IPS-18a (cell line): ENCODE measurements at regions not wholly inside any gene's neighbourhood (a gene's known extent, or its start where the extent isn't known, plus 50 kb on each side); places are given as distances from the start of the nearest gene placed in this dataset.
"Not testable (repeated sequence)": the region's sequence is repeated elsewhere in the genome, so short reads cannot be mapped to it uniquely, and the experiment has no call there.

ENCODE experiments used
- H3K27ac ChIP-seq: one replicate; pipeline ENCODE4 v1.5.1; 2013; ENCODE audit warnings: low read length
- H3K27me3 ChIP-seq: one replicate; pipeline ENCODE4 v1.6.1; 2013; ENCODE audit warnings: mild to moderate bottlenecking, low read length; ENCODE audit not compliant: control insufficient read depth, insufficient read depth
- H3K36me3 ChIP-seq: one replicate; pipeline ENCODE4 v1.6.1; 2013; ENCODE audit warnings: low read depth, low read length; ENCODE audit not compliant: control insufficient read depth
- H3K4me1 ChIP-seq: one replicate; pipeline ENCODE4 v1.6.1; 2013; ENCODE audit warnings: low read depth, low read length; ENCODE audit not compliant: control insufficient read depth
- H3K4me3 ChIP-seq: one replicate; pipeline ENCODE4 v1.5.1; 2013; ENCODE audit warnings: low read length
- H3K9ac ChIP-seq: one replicate; pipeline ENCODE4 v1.6.1; 2013; ENCODE audit warnings: mild to moderate bottlenecking, low read length, moderate library complexity
- H3K9me3 ChIP-seq: one replicate; pipeline ENCODE4 v1.6.1; 2013; ENCODE audit warnings: low read depth, low read length; ENCODE audit not compliant: control insufficient read depth

- Histone ChIP-seq H3K27ac (no peak overlapping the region), H3K9ac (no peak overlapping the region), H3K9me3 (no peaks in the 10 kb centered on the region), H3K4me1 (peaks cover 41% of the 10 kb centered on the region), H3K27me3 (peaks cover 9% of the 10 kb centered on the region), H3K4me3 (no peak overlapping the region), H3K36me3 (no peaks in the 10 kb centered on the region)
Measured at GRCh38 chr4:159019356-159019755, 83.5 kb upstream of the RAPGEF2 start.

- peak overlapping the region; percentile 72 for H3K27ac ChIP-seq
- H3K9ac ChIP-seq: peak overlapping the region; percentile 33
- peaks cover 9% of the 10 kb centered on the region for H3K27me3 ChIP-seq
- H3K36me3 ChIP-seq: no peaks in the 10 kb centered on the region
- H3K4me3 ChIP-seq: peak overlapping the region; percentile 34
- peaks cover 50% of the 10 kb centered on the region for H3K4me1 ChIP-seq
- H3K9me3 ChIP-seq: no peaks in the 10 kb centered on the region
Measured at GRCh38 chr4:159021597-159022385, 81.1 kb upstream of the RAPGEF2 start.

GRCh38 chr4:159023741-159024140, 79.1 kb upstream of the RAPGEF2 start:
- peak overlapping the region; percentile 3 for H3K4me3 ChIP-seq
- H3K9ac ChIP-seq: peak overlapping the region; percentile 6
- H3K36me3 ChIP-seq: no peaks in the 10 kb centered on the region
- no peak overlapping the region for H3K27ac ChIP-seq
- H3K4me1 ChIP-seq: peaks cover 45% of the 10 kb centered on the region
- H3K9me3 ChIP-seq: no peaks in the 10 kb centered on the region
- no peaks in the 10 kb centered on the region for H3K27me3 ChIP-seq

GRCh38 chr4:159024266-159024665, 78.6 kb upstream of the RAPGEF2 start:
- Histone ChIP-seq H3K27ac (no peak overlapping the region), H3K36me3 (no peaks in the 10 kb centered on the region), H3K27me3 (no peaks in the 10 kb centered on the region), H3K9ac (peak overlapping the region; percentile 6), H3K9me3 (no peaks in the 10 kb centered on the region), H3K4me1 (peaks cover 45% of the 10 kb centered on the region), H3K4me3 (peak overlapping the region; percentile 3)

GRCh38 chr4:159024828-159025227, 78.1 kb upstream of the RAPGEF2 start:
- Histone ChIP-seq H3K9ac (no peak overlapping the region), H3K27me3 (no peaks in the 10 kb centered on the region), H3K27ac (no peak overlapping the region), H3K9me3 (no peaks in the 10 kb centered on the region), H3K4me3 (no peak overlapping the region), H3K4me1 (peaks cover 45% of the 10 kb centered on the region), H3K36me3 (no peaks in the 10 kb centered on the region)

- no peak overlapping the region for H3K27ac ChIP-seq
- H3K27me3 ChIP-seq: no peaks in the 10 kb centered on the region
- H3K36me3 ChIP-seq: no peaks in the 10 kb centered on the region
- no peak overlapping the region for H3K9ac ChIP-seq
- H3K9me3 ChIP-seq: no peaks in the 10 kb centered on the region
- peaks cover 40% of the 10 kb centered on the region for H3K4me1 ChIP-seq
- no peak overlapping the region for H3K4me3 ChIP-seq
Measured at GRCh38 chr4:159026329-159026728, 76.5 kb upstream of the RAPGEF2 start.

- Histone ChIP-seq H3K4me1 (peaks cover 29% of the 10 kb centered on the region), H3K27ac (no peak overlapping the region), H3K9ac (no peak overlapping the region), H3K27me3 (no peaks in the 10 kb centered on the region), H3K36me3 (no peaks in the 10 kb centered on the region), H3K4me3 (no peak overlapping the region), H3K9me3 (no peaks in the 10 kb centered on the region)
Measured at GRCh38 chr4:159027535-159027934, 75.3 kb upstream of the RAPGEF2 start.

GRCh38 chr4:159029481-159029880, 73.4 kb upstream of the RAPGEF2 start:
- Histone ChIP-seq H3K9ac (no peak overlapping the region), H3K9me3 (no peaks in the 10 kb centered on the region), H3K36me3 (no peaks in the 10 kb centered on the region), H3K27me3 (no peaks in the 10 kb centered on the region), H3K4me3 (no peak overlapping the region), H3K27ac (no peak overlapping the region), H3K4me1 (peaks cover 23% of the 10 kb centered on the region)

GRCh38 chr4:159030297-159030696, 72.6 kb upstream of the RAPGEF2 start:
- not testable (repeated sequence) for H3K36me3 ChIP-seq

GRCh38 chr4:159035570-159035969, 67.3 kb upstream of the RAPGEF2 start:
- H3K9ac ChIP-seq: no peak overlapping the region
- no peak overlapping the region for H3K27ac ChIP-seq
- no peaks in the 10 kb centered on the region for H3K27me3 ChIP-seq
- no peaks in the 10 kb centered on the region for H3K9me3 ChIP-seq
- no peaks in the 10 kb centered on the region for H3K36me3 ChIP-seq
- no peak overlapping the region for H3K4me3 ChIP-seq
- H3K4me1 ChIP-seq: peaks cover 21% of the 10 kb centered on the region

More at GRCh38 chr4:159030297-159030696, 72.6 kb upstream of the RAPGEF2 start:
- not testable (repeated sequence) for H3K27ac ChIP-seq, H3K9ac ChIP-seq, H3K9me3 ChIP-seq, H3K27me3 ChIP-seq, H3K4me3 ChIP-seq
- peaks cover 16% of the 10 kb centered on the region for H3K4me1 ChIP-seq

GRCh38 chr4:159038536-159038935, 64.3 kb upstream of the RAPGEF2 start:
- Histone ChIP-seq H3K9ac (no peak overlapping the region), H3K27me3 (no peaks in the 10 kb centered on the region), H3K9me3 (no peaks in the 10 kb centered on the region), H3K4me3 (no peak overlapping the region), H3K36me3 (no peaks in the 10 kb centered on the region), H3K4me1 (peaks cover 14% of the 10 kb centered on the region), H3K27ac (no peak overlapping the region)
